Karpas-422 (cell line): ENCODE measurements at regions not wholly inside any gene's neighbourhood (a gene's known extent, or its start where the extent isn't known, plus 50 kb on each side); places are given as distances from the start of the nearest gene placed in this dataset.

Experiments
- DNase-seq: peaks from one replicate; pipeline ENCODE4 v3.0.0-alpha.2; 2015
- H2AFZ ChIP-seq: fragments of 200-600 bp; sonication (generic); 2 replicates; pipeline ENCODE4 v1.6.1; 2014; ENCODE audit warnings: antibody characterized with exemption, low read length, mixed read lengths
- H3K27ac ChIP-seq: fragments of 200-600 bp; sonication (generic); 2 replicates; pipeline ENCODE4 v1.5.1; 2014; ENCODE audit warnings: mild to moderate bottlenecking, low read length, moderate library complexity
- H3K27me3 ChIP-seq: fragments of 200-600 bp; sonication (generic); 2 replicates; pipeline ENCODE4 v1.6.1; 2014; ENCODE audit warnings: low read length, mixed read lengths
- H3K36me3 ChIP-seq: fragments of 200-600 bp; sonication (generic); 2 replicates; pipeline ENCODE4 v1.6.1; 2014; ENCODE audit warnings: low read length, mixed read lengths; ENCODE audit not compliant: insufficient read depth
- H3K4me1 ChIP-seq: fragments of 200-600 bp; sonication (generic); 2 replicates; pipeline ENCODE4 v1.6.1; 2014; ENCODE audit warnings: mild to moderate bottlenecking, low read length, mixed read lengths
- H3K4me2 ChIP-seq: fragments of 200-600 bp; sonication (generic); 2 replicates; pipeline ENCODE4 v1.6.1; 2014; ENCODE audit warnings: low read length, low read depth, mild to moderate bottlenecking; ENCODE audit not compliant: poor library complexity, severe bottlenecking
- H3K4me3 ChIP-seq: fragments of 200-600 bp; sonication (generic); 2 replicates; pipeline ENCODE4 v1.5.1; 2014; ENCODE audit warnings: mild to moderate bottlenecking, antibody characterized with exemption, low read length, mixed read lengths
- H3K79me2 ChIP-seq: fragments of 200-600 bp; sonication (generic); 2 replicates; pipeline ENCODE4 v1.6.1; 2014; ENCODE audit warnings: mild to moderate bottlenecking, low read length, mixed read lengths
- H3K9ac ChIP-seq: fragments of 200-600 bp; sonication (generic); 2 replicates; pipeline ENCODE4 v1.6.0; 2014; ENCODE audit warnings: low read length
- H3K9me2 ChIP-seq: fragments of 200-600 bp; sonication (generic), shearing (Covaris generic); replicated peaks from 2 replicates; pipeline ENCODE4 v1.6.0; 2014; ENCODE audit warnings: mild to moderate bottlenecking, low read length, moderate library complexity; ENCODE audit not compliant: insufficient read depth
- H3K9me3 ChIP-seq: fragments of 300-700, 200-600 bp; sonication (generic); 2 replicates; pipeline ENCODE4 v1.6.1; 2014; ENCODE audit warnings: low read length, mixed read lengths
- H4K20me1 ChIP-seq: fragments of 200-600 bp; sonication (generic); 2 replicates; pipeline ENCODE4 v1.6.1; 2014; ENCODE audit warnings: mild to moderate bottlenecking, antibody characterized with exemption, low read length, low read depth; ENCODE audit not compliant: insufficient read depth

DNA sequence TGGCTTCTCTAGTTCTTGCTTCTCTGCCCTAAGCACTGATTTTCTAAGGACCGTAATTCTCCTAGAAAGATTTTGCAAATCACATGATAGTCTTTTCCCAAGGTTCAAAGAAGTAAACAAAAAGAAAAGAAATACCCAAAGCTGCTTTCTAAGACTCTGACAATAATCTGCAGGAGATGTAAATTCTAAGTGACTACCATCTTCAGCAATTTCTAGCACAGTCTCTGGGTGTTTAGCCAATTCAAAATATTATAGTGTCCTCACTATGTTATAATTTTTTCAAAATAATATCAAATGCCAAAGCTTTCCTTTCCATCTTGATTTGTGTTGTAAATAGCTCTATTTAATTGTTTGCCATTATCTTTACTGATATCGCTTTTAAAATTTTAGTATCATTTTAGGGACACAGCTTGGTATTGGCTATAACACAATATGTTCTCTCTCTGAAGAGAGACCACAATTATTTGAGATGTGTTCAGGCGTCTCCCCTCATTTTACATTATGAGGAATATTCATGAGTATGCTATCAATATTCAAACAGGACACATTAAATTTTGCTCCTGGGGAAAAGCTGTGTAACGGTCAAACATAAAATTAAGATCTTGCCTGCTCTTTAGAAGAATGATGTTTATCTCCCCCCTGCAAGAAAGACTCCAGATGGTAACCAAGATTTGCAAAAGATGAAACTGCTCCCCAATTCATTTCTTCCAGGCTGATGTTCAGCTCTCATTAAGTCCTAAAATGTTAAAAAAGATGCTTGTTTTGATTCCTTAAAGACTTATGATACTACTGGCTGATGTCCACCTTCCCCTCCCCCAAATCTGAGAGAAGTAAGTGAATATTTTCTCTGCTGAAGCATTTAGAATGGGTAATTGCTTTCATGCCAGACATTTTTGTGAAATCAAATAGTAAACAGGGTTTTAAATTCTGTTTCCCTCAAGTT is 191.9 kb upstream of the WDR11 start:
- no peak overlapping the region for H2AFZ ChIP-seq
- no peaks in the 10 kb centered on the region for H3K36me3 ChIP-seq
- no peak overlapping the region for H3K9ac ChIP-seq
- no peaks in the 10 kb centered on the region for H3K79me2 ChIP-seq
- no peak overlapping the region for H3K4me3 ChIP-seq
- H3K4me2 ChIP-seq: no peak overlapping the region
- H3K27ac ChIP-seq: no peak overlapping the region
- no peaks in the 10 kb centered on the region for H3K27me3 ChIP-seq
- no peak for DNase-seq
- H4K20me1 ChIP-seq: no peaks in the 10 kb centered on the region
- no peaks in the 10 kb centered on the region for H3K4me1 ChIP-seq
- H3K9me2 ChIP-seq: no peaks in the 10 kb centered on the region
- no peaks in the 10 kb centered on the region for H3K9me3 ChIP-seq

GRCh38 chr10:120666308-120666707 is 184.9 kb upstream of the WDR11 start:
- Histone ChIP-seq H3K27me3 (no peaks in the 10 kb centered on the region), H2AFZ (no peak overlapping the region), H3K9me2 (no peaks in the 10 kb centered on the region), H3K27ac (no peak overlapping the region), H4K20me1 (no peaks in the 10 kb centered on the region), H3K4me2 (no peak overlapping the region), H3K4me1 (no peaks in the 10 kb centered on the region), H3K36me3 (no peaks in the 10 kb centered on the region), H3K9ac (no peak overlapping the region), H3K9me3 (no peaks in the 10 kb centered on the region), H3K79me2 (no peaks in the 10 kb centered on the region), H3K4me3 (no peak overlapping the region)
- DNase-seq: no peak

DNA sequence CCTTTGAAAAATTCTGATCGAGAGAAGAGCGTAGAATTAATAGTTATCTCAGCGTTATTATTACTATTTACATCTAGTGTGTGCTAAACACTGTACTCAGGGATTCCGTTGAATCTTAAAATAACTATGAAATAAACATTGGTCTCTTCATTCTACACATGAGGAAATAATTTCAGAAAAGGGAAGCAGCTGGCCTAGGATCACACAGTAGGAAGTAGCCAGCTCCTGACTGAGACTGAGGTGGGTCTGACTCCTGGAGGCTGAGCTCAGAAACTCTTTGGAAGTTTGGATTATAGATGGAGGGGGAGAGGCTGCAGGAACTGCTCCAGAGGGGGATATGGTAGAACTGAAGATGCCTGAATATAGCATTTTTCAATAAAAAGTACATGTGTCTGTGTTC is 183.9 kb upstream of the WDR11 start:
- no peaks in the 10 kb centered on the region for H3K9me3 ChIP-seq
- H3K4me2 ChIP-seq: no peak overlapping the region
- no peaks in the 10 kb centered on the region for H3K36me3 ChIP-seq
- no peaks in the 10 kb centered on the region for H3K79me2 ChIP-seq
- no peaks in the 10 kb centered on the region for H3K27me3 ChIP-seq
- H2AFZ ChIP-seq: no peak overlapping the region
- H3K4me1 ChIP-seq: no peaks in the 10 kb centered on the region
- no peak overlapping the region for H3K4me3 ChIP-seq
- DNase-seq: no peak
- no peaks in the 10 kb centered on the region for H4K20me1 ChIP-seq
- no peak overlapping the region for H3K9ac ChIP-seq
- H3K9me2 ChIP-seq: no peaks in the 10 kb centered on the region
- H3K27ac ChIP-seq: no peak overlapping the region

- no peak overlapping the region for H3K4me3 ChIP-seq
- no peaks in the 10 kb centered on the region for H3K79me2 ChIP-seq
- no peak overlapping the region for H3K9ac ChIP-seq
- no peak overlapping the region for H3K27ac ChIP-seq
- no peaks in the 10 kb centered on the region for H3K9me2 ChIP-seq
- DNase-seq: no peak
- no peaks in the 10 kb centered on the region for H4K20me1 ChIP-seq
- H3K4me2 ChIP-seq: no peak overlapping the region
- H3K27me3 ChIP-seq: no peaks in the 10 kb centered on the region
- H3K4me1 ChIP-seq: no peaks in the 10 kb centered on the region
- H2AFZ ChIP-seq: no peak overlapping the region
- no peaks in the 10 kb centered on the region for H3K36me3 ChIP-seq
- H3K9me3 ChIP-seq: no peaks in the 10 kb centered on the region
Measured at GRCh38 chr10:120671491-120671890, 179.7 kb upstream of the WDR11 start.

DNA sequence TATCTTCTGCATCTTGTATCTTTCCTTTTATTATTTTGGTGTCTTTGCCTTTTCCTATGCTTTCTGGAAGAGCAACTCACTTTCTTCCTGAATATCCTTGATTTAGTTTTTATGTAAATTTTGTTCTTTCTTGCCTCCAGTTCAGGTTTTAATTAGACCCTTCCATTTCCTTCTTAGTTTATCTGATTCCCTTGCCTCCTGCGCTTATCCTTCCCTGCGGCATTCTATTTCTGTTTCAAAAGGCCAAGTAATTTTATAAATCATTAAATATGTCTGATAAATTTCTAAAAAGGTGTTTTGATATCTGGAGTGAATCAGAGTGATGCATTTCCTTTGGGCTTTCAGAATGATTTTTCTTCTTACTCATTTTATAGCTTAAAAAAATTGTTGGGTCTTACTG is 167.7 kb upstream of the WDR11 start:
- Histone ChIP-seq H3K4me1 (no peaks in the 10 kb centered on the region), H3K36me3 (no peaks in the 10 kb centered on the region), H3K9me3 (no peaks in the 10 kb centered on the region), H3K27ac (no peak overlapping the region), H3K4me2 (no peak overlapping the region), H4K20me1 (no peaks in the 10 kb centered on the region), H3K4me3 (no peak overlapping the region), H3K9me2 (no peaks in the 10 kb centered on the region), H2AFZ (no peak overlapping the region), H3K9ac (no peak overlapping the region), H3K27me3 (no peaks in the 10 kb centered on the region), H3K79me2 (no peaks in the 10 kb centered on the region)
- no peak for DNase-seq

GRCh38 chr10:120684226-120684625 is 166.9 kb upstream of the WDR11 start:
- Histone ChIP-seq H3K27ac (no peak overlapping the region), H3K36me3 (no peaks in the 10 kb centered on the region), H3K4me1 (no peaks in the 10 kb centered on the region), H2AFZ (no peak overlapping the region), H3K4me2 (no peak overlapping the region), H3K9me2 (no peaks in the 10 kb centered on the region), H3K4me3 (no peak overlapping the region), H4K20me1 (no peaks in the 10 kb centered on the region), H3K9ac (no peak overlapping the region), H3K9me3 (no peaks in the 10 kb centered on the region), H3K79me2 (no peaks in the 10 kb centered on the region), H3K27me3 (no peaks in the 10 kb centered on the region)
- DNase-seq: no peak

DNA sequence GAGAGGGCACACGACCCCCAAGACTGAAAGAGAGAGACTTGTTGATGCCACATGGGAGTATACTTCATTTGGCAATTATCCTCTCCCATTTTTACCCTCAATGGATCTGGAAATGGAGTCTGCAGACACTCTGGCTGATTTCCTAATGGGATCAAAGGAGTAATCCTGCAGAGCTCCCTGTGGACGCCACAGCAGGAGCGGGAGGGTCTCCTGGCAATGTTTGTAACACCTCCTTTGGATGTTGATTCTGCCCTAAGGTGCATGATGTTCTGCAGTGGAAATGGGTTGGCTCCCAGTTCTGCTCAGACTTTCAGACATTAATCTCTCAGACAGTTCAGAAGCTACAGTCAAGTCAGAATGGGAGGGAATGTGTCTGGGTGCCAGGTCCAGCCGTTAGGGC is 166.0 kb upstream of the WDR11 start:
- Histone ChIP-seq H3K36me3 (no peaks in the 10 kb centered on the region), H3K9me3 (no peaks in the 10 kb centered on the region), H3K4me3 (no peak overlapping the region), H3K9me2 (no peaks in the 10 kb centered on the region), H2AFZ (no peak overlapping the region), H3K4me1 (no peaks in the 10 kb centered on the region), H4K20me1 (no peaks in the 10 kb centered on the region), H3K27ac (no peak overlapping the region), H3K79me2 (no peaks in the 10 kb centered on the region), H3K27me3 (no peaks in the 10 kb centered on the region), H3K9ac (no peak overlapping the region), H3K4me2 (no peak overlapping the region)
- no peak for DNase-seq

DNA sequence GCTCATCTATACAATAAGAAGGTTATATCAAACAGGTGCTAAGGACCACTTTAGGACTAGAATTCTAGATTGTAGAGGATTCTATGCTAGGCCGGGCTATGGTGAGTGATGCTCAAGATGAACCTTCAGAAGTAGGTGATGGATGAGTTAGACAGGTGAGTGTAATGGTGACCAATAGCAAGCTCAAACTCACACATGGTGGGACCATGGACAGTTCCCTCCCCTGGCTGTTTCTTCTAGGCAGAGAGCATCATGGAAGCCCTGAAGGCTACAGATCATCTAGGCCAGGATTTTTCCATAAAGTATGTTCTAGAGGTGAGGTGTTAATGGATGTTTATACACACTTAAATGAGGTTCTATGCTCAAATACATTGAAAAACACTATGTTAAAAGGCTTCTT is 162.2 kb upstream of the WDR11 start:
- Histone ChIP-seq H3K4me3 (no peak overlapping the region), H3K9me3 (no peaks in the 10 kb centered on the region), H3K36me3 (no peaks in the 10 kb centered on the region), H2AFZ (no peak overlapping the region), H3K9me2 (no peaks in the 10 kb centered on the region), H3K4me2 (no peak overlapping the region), H3K27me3 (no peaks in the 10 kb centered on the region), H3K79me2 (no peaks in the 10 kb centered on the region), H3K27ac (no peak overlapping the region), H4K20me1 (no peaks in the 10 kb centered on the region), H3K4me1 (peaks cover 5% of the 10 kb centered on the region), H3K9ac (no peak overlapping the region)
- DNase-seq: no peak
